Astrocyte of the cerebellum (primary cell): ENCODE measurements at regions not wholly inside any gene's neighbourhood (a gene's known extent, or its start where the extent isn't known, plus 50 kb on each side); places are given as distances from the start of the nearest gene placed in this dataset.

Experiments
- DNase-seq: peaks from one replicate; pipeline ENCODE4 v3.0.0-alpha.2; 2011; ENCODE audit warnings: low read depth
- H3K4me3 ChIP-seq: 2 replicates; pipeline ENCODE4 v1.5.1; 2011; ENCODE audit warnings: mild to moderate bottlenecking, low read depth, low read length, moderate library complexity
- CTCF ChIP-seq: IDR thresholded peaks from 2 replicates; pipeline ENCODE4 v1.5.1; 2012; ENCODE audit warnings: low read length, low read depth, moderate library complexity, mild to moderate bottlenecking; ENCODE audit errors: missing control alignments
- in situ Hi-C: cut with HindIII; loops from 2 replicates; pipeline ENCODE4 v1.10.0; 2017; ENCODE audit warnings: low sequenced_read_pairs

GRCh38 chrX:9317176-9317575 is 147.7 kb upstream of the TBL1X start:
- in situ Hi-C loops = no loop called here
- no peak for TF ChIP-seq CTCF
- no peak overlapping the region for H3K4me3 ChIP-seq

GRCh38 chrX:9318213-9318612 is 146.6 kb upstream of the TBL1X start:
- in situ Hi-C loops = no loop called here
- H3K4me3 ChIP-seq = no peak overlapping the region
- TF ChIP-seq CTCF = no peak
- DNase-seq = no peak

More at GRCh38 chrX:9317176-9317575, 147.7 kb upstream of the TBL1X start:
- no peak for DNase-seq

GRCh38 chrX:9318766-9319165 is 146.1 kb upstream of the TBL1X start:
- H3K4me3 ChIP-seq = no peak overlapping the region
- no peak for DNase-seq
- TF ChIP-seq CTCF = no peak
- in situ Hi-C loops = no loop called here

GRCh38 chrX:9320940-9321339 is 143.9 kb upstream of the TBL1X start:
- DNase-seq = no peak
- in situ Hi-C loops = no loop called here
- no peak overlapping the region for H3K4me3 ChIP-seq
- no peak for TF ChIP-seq CTCF

- no peak for DNase-seq
- TF ChIP-seq CTCF = no peak
- H3K4me3 ChIP-seq = no peak overlapping the region
- in situ Hi-C loops = no loop called here
These were observed 140.2 kb upstream of the TBL1X start for GRCh38 chrX:9324676-9325075.

GRCh38 chrX:9326369-9326768 is 138.5 kb upstream of the TBL1X start:
- TF ChIP-seq CTCF = no peak
- no peak for DNase-seq
- no peak overlapping the region for H3K4me3 ChIP-seq
- in situ Hi-C loops = no loop called here
